Memory B cell (primary cell): ENCODE measurements at regions not wholly inside any gene's neighbourhood (a gene's known extent, or its start where the extent isn't known, plus 50 kb on each side); places are given as distances from the start of the nearest gene placed in this dataset.
"Not testable (repeated sequence)": the region's sequence is repeated elsewhere in the genome, so short reads cannot be mapped to it uniquely, and the experiment has no call there.

Source experiments
- ATAC-seq: fragments of 150-1000 bp; cut with Tn5 transposase; 2 replicates; pipeline ENCODE4 v1.10.0; 2021; ENCODE audit warnings: low read depth, mild to moderate bottlenecking, moderate library complexity
- DNase-seq, 2 donors: peaks; one replicate each; pipeline ENCODE4 v3.0.0; 2022; ENCODE audit warnings: low spot score in 2 of 2
- H3K27ac Mint-ChIP-seq: one replicate; pipeline ENCODE4 v1.8.0; 2022; ENCODE audit warnings: mild to moderate bottlenecking, moderate library complexity, mixed read lengths
- H3K27me3 Mint-ChIP-seq: one replicate; pipeline ENCODE4 v1.8.0; 2022; ENCODE audit warnings: mixed read lengths
- H3K36me3 Mint-ChIP-seq: one replicate; pipeline ENCODE4 v1.8.0; 2022; ENCODE audit warnings: mild to moderate bottlenecking, mixed read lengths
- H3K4me1 Mint-ChIP-seq: one replicate; pipeline ENCODE4 v1.8.0; 2022; ENCODE audit warnings: mixed read lengths
- H3K4me3 Mint-ChIP-seq: one replicate; pipeline ENCODE4 v1.8.0; 2022; ENCODE audit warnings: mild to moderate bottlenecking, moderate library complexity, mixed read lengths
- H3K9me3 Mint-ChIP-seq: one replicate; pipeline ENCODE4 v1.8.0; 2022; ENCODE audit warnings: mixed read lengths

- Mint-ChIP-seq H3K4me1 (no peaks in the 10 kb centered on the region), H3K27ac (no peak overlapping the region), H3K4me3 (no peak overlapping the region), H3K36me3 (no peaks in the 10 kb centered on the region), H3K9me3 (no peaks in the 10 kb centered on the region), H3K27me3 (no peaks in the 10 kb centered on the region)
- DNase-seq (no peak), ATAC-seq (no peak)
These were observed 553.3 kb upstream of the USP24 start for GRCh38 chr1:55768327-55768952.

GRCh38 chr1:55767171-55767570 lies 552.0 kb upstream of the USP24 start:
- Mint-ChIP-seq H3K27me3 (no peaks in the 10 kb centered on the region), H3K4me3 (no peak overlapping the region), H3K9me3 (peaks cover 2% of the 10 kb centered on the region), H3K27ac (no peak overlapping the region), H3K36me3 (no peaks in the 10 kb centered on the region), H3K4me1 (no peaks in the 10 kb centered on the region)
- no peak for ATAC-seq
- DNase-seq, result no peak

- H3K4me3 Mint-ChIP-seq, H3K36me3 Mint-ChIP-seq, H3K4me1 Mint-ChIP-seq, DNase-seq, ATAC-seq, H3K9me3 Mint-ChIP-seq, H3K27ac Mint-ChIP-seq, H3K27me3 Mint-ChIP-seq: not testable (repeated sequence)
These were observed 550.3 kb upstream of the USP24 start for GRCh38 chr1:55765505-55765904.

GRCh38 chr1:55751776-55752175 lies 536.6 kb upstream of the USP24 start:
- ATAC-seq (no peak), DNase-seq (no peak)
- Mint-ChIP-seq H3K4me3 (no peak overlapping the region), H3K9me3 (peaks cover 2% of the 10 kb centered on the region), H3K4me1 (no peaks in the 10 kb centered on the region), H3K27ac (no peak overlapping the region), H3K27me3 (no peaks in the 10 kb centered on the region), H3K36me3 (no peaks in the 10 kb centered on the region)

DNA sequence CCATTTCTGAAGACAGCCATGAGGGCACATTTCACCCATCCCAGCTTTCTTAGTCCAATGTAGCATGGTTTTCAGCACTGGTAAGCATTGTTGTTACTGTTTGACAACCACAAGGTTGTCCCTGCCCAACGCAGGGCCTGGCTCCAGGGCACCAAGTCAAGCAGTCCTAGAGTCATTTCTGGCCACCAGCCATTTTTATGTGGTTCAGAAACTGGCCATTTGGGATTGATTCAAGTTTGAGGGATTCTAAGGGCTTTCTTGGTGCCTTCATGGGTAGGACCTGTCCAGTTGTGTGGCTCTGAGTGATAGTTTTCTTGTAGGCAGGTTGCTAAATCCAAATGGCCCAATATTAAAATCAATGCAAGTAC lies 535.4 kb upstream of the USP24 start:
- ATAC-seq (no peak), DNase-seq (no peak)
- Mint-ChIP-seq H3K36me3 (no peaks in the 10 kb centered on the region), H3K27ac (no peak overlapping the region), H3K27me3 (peaks cover 5% of the 10 kb centered on the region), H3K4me1 (no peaks in the 10 kb centered on the region), H3K4me3 (no peak overlapping the region), H3K9me3 (peaks cover 4% of the 10 kb centered on the region)

DNA sequence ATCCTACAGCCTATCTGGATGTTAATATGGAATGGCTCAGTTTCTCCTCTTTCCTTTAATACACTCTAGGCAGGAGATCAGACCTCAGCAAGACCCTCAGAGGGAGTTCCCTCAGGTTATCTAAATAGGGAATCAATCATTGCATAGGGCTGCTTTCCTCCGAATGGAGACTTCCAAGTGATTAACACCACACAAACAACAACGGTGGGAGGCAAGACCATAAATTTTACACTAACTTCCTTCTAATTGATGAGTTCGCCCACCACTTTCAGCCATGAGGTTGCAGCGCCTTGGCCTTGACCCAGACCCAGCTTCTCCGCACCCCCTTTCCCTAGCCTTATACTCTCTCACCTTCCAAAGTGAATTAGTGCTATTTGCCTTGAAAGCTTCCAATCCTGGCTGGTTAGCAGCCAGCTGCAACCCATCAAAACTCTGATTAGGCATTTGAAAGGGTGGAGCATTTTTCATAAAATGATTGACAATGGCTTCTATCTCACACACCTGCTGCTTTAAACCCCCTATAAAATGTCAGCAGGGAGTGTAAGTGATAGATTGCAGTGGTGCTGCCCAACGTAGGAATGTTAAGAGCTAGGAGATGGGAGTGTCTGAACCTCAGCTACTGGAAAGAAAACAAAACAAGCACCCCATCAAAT lies 534.9 kb upstream of the USP24 start:
- DNase-seq (no peak), ATAC-seq (no peak)
- H3K9me3 Mint-ChIP-seq, result peaks cover 3% of the 10 kb centered on the region
- H3K4me1 Mint-ChIP-seq, result no peaks in the 10 kb centered on the region
- peaks cover 5% of the 10 kb centered on the region for H3K27me3 Mint-ChIP-seq
- H3K27ac Mint-ChIP-seq, result no peak overlapping the region
- H3K36me3 Mint-ChIP-seq, result no peaks in the 10 kb centered on the region
- H3K4me3 Mint-ChIP-seq, result no peak overlapping the region

DNA sequence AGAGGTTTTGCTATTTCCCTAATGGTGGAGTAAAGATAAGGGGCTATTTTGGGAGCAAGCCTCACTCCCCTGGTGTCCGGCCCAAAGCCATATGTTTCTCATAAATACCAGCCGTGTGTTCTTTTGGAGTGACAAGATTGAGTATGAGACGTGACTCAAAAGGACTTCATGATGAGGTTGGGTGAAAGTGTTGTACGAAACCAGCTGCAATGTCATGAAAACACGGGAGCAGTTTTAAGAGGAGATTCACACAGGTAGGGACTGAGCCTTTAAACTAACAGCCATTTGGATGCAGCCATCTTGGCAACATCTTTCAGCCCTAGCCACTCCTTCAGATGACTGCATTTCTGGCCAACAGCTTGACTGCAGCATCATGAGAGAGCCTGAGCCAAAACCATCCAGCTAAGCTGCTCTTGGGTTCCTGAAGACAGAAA lies 532.3 kb upstream of the USP24 start:
- Mint-ChIP-seq H3K36me3 (no peaks in the 10 kb centered on the region), H3K4me3 (no peak overlapping the region), H3K4me1 (no peaks in the 10 kb centered on the region), H3K27ac (no peak overlapping the region), H3K9me3 (peaks cover 3% of the 10 kb centered on the region), H3K27me3 (peaks cover 5% of the 10 kb centered on the region)
- ATAC-seq (no peak), DNase-seq (no peak)

DNA sequence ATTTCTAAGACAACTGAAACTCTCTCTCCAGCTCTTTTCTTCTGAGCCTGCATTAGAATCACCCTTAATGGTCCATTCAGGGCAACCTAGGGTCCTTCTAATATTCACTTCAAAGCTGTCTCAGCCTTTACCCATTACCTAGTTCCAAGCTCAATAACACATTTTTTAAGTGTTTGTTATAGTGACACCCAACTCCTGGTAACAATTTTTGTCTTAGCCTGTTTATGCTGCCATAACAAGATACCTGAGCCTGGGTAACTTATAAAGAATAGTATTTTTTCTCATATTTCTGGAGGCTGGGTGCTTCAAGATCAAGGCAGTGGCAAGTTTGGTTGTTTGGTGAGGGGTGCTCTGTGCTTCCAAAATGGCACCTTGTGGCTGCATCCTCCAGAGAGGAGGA lies 531.5 kb upstream of the USP24 start:
- no peak for DNase-seq
- ATAC-seq, result no peak
- peaks cover 3% of the 10 kb centered on the region for H3K9me3 Mint-ChIP-seq
- H3K4me1 Mint-ChIP-seq, result no peaks in the 10 kb centered on the region
- no peaks in the 10 kb centered on the region for H3K36me3 Mint-ChIP-seq
- H3K27ac Mint-ChIP-seq, result no peak overlapping the region
- no peak overlapping the region for H3K4me3 Mint-ChIP-seq
- H3K27me3 Mint-ChIP-seq, result peaks cover 5% of the 10 kb centered on the region

- Mint-ChIP-seq H3K27me3 (peaks cover 6% of the 10 kb centered on the region), H3K4me3 (no peak overlapping the region), H3K27ac (no peak overlapping the region), H3K4me1 (no peaks in the 10 kb centered on the region), H3K36me3 (no peaks in the 10 kb centered on the region), H3K9me3 (peaks cover 8% of the 10 kb centered on the region)
- DNase-seq (no peak), ATAC-seq (no peak)
These were observed 526.4 kb upstream of the USP24 start for GRCh38 chr1:55741516-55741915.

GRCh38 chr1:55735106-55735505 lies 519.9 kb upstream of the USP24 start:
- peaks cover 4% of the 10 kb centered on the region for H3K27me3 Mint-ChIP-seq
- DNase-seq, result no peak
- no peaks in the 10 kb centered on the region for H3K4me1 Mint-ChIP-seq
- H3K27ac Mint-ChIP-seq, result no peak overlapping the region
- H3K36me3 Mint-ChIP-seq, result no peaks in the 10 kb centered on the region
- ATAC-seq, result no peak
- H3K9me3 Mint-ChIP-seq, result peaks cover 2% of the 10 kb centered on the region
- no peak overlapping the region for H3K4me3 Mint-ChIP-seq

GRCh38 chr1:55726994-55727393 lies 511.8 kb upstream of the USP24 start:
- H3K9me3 Mint-ChIP-seq, result peaks cover 2% of the 10 kb centered on the region
- DNase-seq (no peak), ATAC-seq (no peak)
- peaks cover 10% of the 10 kb centered on the region for H3K27me3 Mint-ChIP-seq
- no peak overlapping the region for H3K4me3 Mint-ChIP-seq
- no peak overlapping the region for H3K27ac Mint-ChIP-seq
- no peaks in the 10 kb centered on the region for H3K4me1 Mint-ChIP-seq
- H3K36me3 Mint-ChIP-seq, result no peaks in the 10 kb centered on the region

DNA sequence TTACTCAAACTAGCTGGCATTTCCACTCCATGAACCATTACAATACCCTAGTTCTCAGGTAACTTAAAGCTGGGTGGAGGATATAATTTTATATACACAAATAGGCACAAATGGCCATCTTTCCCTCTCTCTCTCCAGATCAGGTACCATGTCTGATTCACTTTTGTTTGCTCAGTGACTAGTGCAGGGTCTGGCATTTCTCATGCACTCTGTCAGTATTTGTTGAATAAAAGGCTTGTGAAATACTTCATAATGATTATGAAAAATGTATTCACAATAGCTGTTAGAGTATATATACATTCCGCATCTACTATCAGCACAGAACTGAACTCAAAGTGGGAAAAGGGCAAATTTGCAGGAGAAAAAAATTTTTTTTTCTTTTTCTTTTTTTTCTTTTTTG lies 510.2 kb upstream of the USP24 start:
- no peak overlapping the region for H3K27ac Mint-ChIP-seq
- H3K4me1 Mint-ChIP-seq, result no peaks in the 10 kb centered on the region
- no peaks in the 10 kb centered on the region for H3K36me3 Mint-ChIP-seq
- H3K9me3 Mint-ChIP-seq, result peaks cover 2% of the 10 kb centered on the region
- no peak overlapping the region for H3K4me3 Mint-ChIP-seq
- no peak for DNase-seq
- H3K27me3 Mint-ChIP-seq, result peaks cover 10% of the 10 kb centered on the region
- ATAC-seq, result no peak

DNA sequence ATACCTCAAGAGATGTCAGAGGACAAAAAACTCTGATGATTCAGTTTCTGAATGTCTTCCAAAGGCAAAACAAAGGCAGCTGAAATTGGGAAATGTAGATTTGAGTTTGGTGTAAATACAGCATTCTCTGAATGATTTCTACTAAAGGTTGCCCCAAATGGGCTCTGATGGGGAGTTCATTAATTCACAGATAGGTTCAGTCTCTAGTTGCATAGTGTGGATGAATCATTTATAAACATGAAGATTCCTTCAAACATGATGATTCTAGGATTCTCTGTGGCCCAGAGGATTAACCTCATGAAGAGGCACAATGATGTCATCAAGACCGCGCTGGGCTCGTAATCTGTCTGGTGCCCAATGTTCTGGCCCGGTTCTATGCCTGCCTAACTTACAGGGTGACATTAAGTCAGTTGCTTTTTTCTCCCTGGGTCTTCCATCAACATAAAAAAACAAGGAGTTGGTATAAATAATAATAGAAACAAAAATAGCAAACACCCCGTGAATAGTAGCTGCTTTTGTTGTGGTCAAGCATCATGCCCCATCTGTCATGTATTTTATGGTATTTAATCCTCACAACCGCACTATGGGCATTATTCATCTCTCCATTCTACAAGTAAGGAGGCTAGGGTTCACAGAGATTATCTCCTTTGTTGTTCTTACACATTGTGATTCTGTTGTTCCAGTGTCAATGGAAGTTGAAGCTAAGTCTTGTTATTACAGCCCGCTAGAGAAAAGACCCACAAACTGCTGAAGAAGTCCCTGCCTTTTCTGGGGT lies 509.6 kb upstream of the USP24 start:
- Mint-ChIP-seq H3K27ac (no peak overlapping the region), H3K4me3 (no peak overlapping the region), H3K27me3 (peaks cover 10% of the 10 kb centered on the region), H3K4me1 (no peaks in the 10 kb centered on the region), H3K36me3 (no peaks in the 10 kb centered on the region), H3K9me3 (peaks cover 2% of the 10 kb centered on the region)
- ATAC-seq, result no peak
- no peak for DNase-seq

GRCh38 chr1:55723001-55723400 lies 507.8 kb upstream of the USP24 start:
- Mint-ChIP-seq H3K27me3 (peaks cover 12% of the 10 kb centered on the region), H3K27ac (no peak overlapping the region), H3K36me3 (no peaks in the 10 kb centered on the region), H3K9me3 (peaks cover 2% of the 10 kb centered on the region), H3K4me3 (no peak overlapping the region), H3K4me1 (no peaks in the 10 kb centered on the region)
- no peak for DNase-seq
- no peak for ATAC-seq
